ENCODE measurements at regions not wholly inside any gene's neighbourhood (a gene's known extent, or its start where the extent isn't known, plus 50 kb on each side); places are given as distances from the start of the nearest gene placed in this dataset.
"Not testable (repeated sequence)": the region's sequence is repeated elsewhere in the genome, so short reads cannot be mapped to it uniquely, and the experiment has no call there.

DNA sequence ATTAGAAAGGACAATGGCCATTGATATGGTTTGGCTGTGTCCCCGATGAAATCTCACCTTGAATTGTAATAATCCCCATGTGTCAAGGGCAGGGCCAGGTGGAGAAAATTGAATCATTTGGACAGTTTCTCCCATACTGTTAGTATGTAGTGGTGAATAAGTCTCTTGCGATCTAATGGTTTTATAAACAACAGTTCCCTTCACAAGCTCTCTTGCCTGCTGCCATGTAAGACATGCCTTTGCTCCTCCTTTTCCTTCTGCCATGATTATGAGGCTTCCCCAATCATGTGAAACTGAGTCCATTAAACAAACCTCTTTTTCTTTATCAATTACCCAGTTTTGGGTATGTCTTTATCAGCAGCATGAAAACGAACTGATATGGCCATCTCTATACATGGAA lies 302.7 kb downstream of the SFMBT2 start:
- TF ChIP-seq, protein P1, sequence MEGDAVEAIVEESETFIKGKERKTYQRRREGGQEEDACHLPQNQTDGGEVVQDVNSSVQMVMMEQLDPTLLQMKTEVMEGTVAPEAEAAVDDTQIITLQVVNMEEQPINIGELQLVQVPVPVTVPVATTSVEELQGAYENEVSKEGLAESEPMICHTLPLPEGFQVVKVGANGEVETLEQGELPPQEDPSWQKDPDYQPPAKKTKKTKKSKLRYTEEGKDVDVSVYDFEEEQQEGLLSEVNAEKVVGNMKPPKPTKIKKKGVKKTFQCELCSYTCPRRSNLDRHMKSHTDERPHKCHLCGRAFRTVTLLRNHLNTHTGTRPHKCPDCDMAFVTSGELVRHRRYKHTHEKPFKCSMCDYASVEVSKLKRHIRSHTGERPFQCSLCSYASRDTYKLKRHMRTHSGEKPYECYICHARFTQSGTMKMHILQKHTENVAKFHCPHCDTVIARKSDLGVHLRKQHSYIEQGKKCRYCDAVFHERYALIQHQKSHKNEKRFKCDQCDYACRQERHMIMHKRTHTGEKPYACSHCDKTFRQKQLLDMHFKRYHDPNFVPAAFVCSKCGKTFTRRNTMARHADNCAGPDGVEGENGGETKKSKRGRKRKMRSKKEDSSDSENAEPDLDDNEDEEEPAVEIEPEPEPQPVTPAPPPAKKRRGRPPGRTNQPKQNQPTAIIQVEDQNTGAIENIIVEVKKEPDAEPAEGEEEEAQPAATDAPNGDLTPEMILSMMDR (IDR thresholded peaks at IDR 0.05; ENCODE audit: borderline replicate concordance, insufficient read depth, low read depth, low read length): no peak

DNA sequence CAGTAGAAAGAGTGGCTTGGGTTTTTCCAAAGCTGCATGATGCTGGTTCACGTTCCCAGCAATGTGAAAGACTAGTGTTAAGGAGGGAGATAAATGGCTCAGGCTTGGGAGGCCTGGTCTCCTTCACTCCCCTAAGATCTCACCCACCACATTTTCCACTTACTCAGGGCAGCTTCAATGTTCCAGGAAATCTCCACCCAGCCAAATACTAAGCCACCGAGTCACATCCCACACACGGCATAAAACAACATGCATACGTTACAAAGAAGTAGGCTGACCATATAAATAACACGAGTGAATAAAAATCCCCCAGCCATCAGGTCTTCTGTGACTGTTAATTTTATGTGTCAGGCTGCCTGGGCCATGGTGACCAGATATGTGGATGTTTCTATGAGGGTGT lies 303.5 kb downstream of the SFMBT2 start:
- TF ChIP-seq, protein P1 (IDR thresholded peaks at IDR 0.05; ENCODE audit: borderline replicate concordance, insufficient read depth, low read depth, low read length): no peak
- H3K4me3 ChIP-seq (ENCODE audit: low read depth, low read length): no peak overlapping the region

More for the DNA sequence above, 302.7 kb downstream of the SFMBT2 start:
- H3K4me3 ChIP-seq (ENCODE audit: low read depth, low read length): no peak overlapping the region

DNA sequence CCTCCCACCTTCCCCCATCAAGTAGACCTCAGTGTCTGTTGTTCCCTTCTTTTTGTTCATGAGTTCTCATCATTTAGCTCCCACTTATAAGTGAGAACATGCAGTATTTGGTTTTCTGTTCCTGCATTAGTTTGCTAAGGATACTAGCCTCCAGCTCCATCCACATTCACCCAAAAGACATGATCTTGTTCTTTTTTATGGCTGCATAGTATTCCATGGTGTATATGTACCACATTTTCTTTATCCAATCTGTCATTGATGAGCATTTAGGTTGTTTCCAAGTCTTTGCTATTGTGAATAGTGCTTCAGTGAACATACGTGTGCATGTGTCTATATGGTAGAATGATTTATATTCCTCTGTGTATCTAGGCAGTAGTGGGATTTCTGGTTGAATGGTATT lies 306.5 kb downstream of the SFMBT2 start:
- not testable (repeated sequence) for H3K4me3 ChIP-seq (ENCODE audit: low read depth, low read length)

DNA sequence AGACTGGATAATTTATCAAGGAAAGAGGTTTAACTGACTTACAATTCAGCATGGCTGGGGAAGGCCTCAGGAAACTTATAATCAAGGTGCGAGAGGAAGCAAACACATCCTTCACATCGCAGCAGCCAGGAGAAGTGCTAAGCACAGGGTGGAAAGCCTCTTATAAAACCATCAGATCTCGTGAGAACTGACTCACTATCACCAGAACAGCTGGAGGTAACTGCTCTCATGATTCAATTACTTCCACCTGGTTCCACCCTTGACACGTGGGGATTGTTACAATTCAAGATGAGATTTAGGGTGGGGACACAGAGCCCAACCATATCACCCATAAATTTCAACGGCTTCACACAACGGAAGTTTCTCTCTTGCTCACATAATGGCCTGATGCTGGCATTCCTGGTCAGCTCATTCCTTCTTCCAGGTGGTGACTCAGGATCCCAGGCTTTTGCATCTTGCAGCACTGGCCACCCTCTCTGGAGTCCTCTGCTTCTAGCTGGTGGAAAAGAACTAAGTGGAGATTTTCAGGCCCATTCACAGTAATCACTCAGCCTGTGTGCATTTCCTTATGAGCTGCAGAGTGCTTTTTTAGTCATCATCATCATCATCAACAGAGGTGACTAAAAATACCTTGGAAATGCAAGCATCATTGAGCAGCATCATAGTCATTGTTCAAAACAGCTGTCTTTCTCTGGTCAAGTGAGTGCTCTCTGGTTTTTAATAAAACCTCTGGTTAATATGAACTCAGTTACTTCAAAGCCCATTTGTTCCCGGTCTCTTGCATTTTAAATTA lies 308.1 kb downstream of the SFMBT2 start:
- TF ChIP-seq, protein P1 (IDR thresholded peaks at IDR 0.05; ENCODE audit: borderline replicate concordance, insufficient read depth, low read depth, low read length): no peak
- no peak overlapping the region for H3K4me3 ChIP-seq (ENCODE audit: low read depth, low read length)

DNA sequence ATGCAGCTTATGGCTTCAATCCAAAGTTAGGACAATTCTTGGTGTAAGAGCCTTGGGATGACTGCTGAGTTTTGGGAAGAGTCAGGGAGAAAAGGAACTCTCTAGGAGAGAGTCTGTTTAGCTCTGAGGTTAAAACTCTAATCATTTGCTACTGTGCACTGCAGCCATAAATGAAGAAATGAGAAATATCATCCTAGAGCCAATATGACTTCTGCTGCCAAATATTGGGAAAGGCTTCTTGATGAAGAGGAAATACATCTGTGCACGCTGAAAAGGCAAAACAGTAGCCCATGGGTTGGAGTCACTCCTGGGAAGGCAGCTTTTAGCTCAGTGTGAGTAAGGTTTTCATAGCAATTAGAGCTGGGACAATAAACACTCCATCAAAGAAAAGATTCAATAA lies 308.8 kb downstream of the SFMBT2 start:
- TF ChIP-seq, protein P1 (IDR thresholded peaks at IDR 0.05; ENCODE audit: borderline replicate concordance, insufficient read depth, low read depth, low read length): no peak
- H3K4me3 ChIP-seq (ENCODE audit: low read depth, low read length): no peak overlapping the region

DNA sequence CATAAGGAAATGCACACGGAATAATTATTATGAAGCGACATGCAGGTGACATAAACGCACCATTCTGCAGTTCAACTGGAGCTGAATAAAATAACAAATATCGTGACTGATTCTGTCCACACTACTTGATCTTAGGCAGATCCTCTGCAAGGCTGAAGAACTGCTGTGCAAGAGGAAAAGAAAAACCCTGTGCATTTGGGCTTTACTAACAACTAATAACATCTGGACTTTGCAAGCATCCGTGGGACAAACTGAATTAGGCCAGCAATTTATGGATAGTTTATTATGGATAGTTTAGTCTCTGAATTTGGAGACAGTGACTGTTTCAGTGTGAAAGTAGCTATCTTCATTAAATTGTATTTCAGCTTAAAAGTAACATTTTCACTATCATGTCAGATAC lies 309.4 kb downstream of the SFMBT2 start:
- TF ChIP-seq, protein P1 (IDR thresholded peaks at IDR 0.05; ENCODE audit: borderline replicate concordance, insufficient read depth, low read depth, low read length): no peak
- no peak overlapping the region for H3K4me3 ChIP-seq (ENCODE audit: low read depth, low read length)

DNA sequence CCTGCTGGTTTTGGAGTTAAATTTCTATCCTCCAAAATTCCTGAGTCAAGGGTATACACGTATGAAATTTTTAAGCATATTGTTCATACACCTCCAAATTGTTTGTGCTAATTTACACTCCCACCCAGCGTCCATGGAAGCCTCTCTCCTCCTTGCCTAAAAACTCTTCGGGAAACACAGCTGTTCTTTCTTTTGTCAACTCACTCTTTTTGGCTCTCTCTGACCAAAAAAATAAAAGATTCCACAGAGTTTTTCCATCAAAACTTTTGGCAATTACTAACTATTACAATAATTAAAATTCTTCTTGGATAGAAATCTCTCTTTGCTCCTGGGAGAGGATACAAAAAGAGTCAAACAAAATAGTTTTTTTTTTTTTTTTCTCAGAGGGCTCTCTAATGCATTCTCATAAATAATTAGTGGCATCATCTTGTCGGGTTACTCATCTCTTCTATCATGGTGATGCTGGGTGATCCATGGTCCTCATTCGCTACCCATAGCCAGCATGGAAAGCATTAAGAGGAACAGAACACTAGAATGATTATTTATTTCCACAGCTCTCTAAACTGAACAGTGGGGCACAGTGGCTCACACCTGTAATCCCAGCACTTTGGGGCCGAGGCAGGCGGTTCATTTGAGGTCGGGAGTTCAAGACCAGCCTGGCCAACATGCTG lies 310.7 kb downstream of the SFMBT2 start:
- TF ChIP-seq, protein P1 (IDR thresholded peaks at IDR 0.05; ENCODE audit: borderline replicate concordance, insufficient read depth, low read depth, low read length): no peak
- H3K4me3 ChIP-seq (ENCODE audit: low read depth, low read length): no peak overlapping the region

All from GM12875 (cell line).